Activated CD4-positive, CD25-positive, alpha-beta regulatory T cell treated with anti-CD3 and anti-CD28 coated beads, Interleukin-2, amount 50 U/mL, for 72 hours (primary cell): ENCODE measurements at regions not wholly inside any gene's neighbourhood (a gene's known extent, or its start where the extent isn't known, plus 50 kb on each side); places are given as distances from the start of the nearest gene placed in this dataset.

Experiments used
- DNase-seq: peaks from one replicate; pipeline ENCODE4 v3.0.0; 2021

DNA sequence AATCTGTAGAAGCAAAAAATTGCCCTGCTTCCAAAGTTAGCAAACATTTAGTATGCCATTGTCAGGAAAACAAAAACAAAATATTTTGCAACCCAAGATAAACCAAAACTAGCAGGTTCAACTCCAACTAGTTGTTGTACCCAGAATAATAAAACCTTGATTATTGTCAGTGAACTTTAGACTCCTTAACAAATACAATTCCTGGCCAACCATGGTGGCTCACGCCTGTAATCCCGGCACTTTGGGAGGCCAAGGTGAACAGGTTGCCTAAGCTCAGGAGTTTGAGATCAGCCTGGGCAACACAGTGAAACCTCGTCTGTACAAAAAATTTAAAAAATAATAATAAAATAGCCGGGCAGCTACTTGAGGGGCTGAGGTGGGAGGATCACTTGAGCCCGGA lies 53.6 kb upstream of the EPCAM start:
- DNase-seq, result no peak

- no peak for DNase-seq
Observed at GRCh38 chr2:47313728-47314127, 55.4 kb upstream of the EPCAM start.

DNA sequence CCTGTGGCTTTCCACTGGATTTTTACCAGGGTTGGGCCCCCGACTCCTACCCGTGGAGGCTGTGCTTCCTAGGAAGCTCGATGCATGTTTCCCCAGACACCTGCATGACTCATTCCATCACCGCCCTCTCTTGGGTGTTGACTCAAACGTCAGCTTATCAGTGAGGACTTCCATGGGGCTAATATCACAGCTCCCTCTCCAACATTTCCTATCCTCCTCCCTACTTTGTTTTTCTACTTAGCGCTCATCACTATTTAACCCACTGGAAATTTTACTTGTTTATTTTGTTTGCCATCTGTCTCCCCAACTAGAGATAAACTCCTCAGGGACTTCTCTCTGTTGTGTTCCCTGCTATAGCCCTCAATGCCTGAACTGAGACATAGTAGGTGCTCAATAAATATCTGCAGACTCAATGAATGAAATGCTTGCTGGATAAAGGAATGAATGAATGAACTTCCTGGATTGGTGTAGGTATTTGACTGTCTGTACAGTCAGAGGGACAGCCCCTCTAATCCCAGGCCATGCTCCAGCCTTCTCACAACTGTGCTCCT lies 55.9 kb upstream of the EPCAM start:
- no peak for DNase-seq

DNA sequence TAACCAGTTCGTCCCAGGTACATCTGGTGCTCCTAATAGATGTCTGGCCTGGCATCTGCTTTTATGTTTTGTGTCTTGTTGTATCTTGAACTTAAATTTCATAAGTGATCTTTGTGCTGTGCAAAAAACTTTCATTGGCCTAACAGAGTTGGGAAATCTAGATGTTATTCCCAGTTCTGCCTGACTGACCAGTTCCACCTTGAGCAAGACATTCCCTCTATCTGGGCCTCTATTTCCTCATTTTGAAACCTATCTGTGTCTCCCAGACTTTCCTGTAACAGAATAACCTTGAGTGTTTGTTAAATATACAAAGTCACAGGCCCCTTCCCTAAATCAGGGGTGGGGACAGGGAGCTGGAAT lies 56.6 kb upstream of the EPCAM start:
- no peak for DNase-seq

DNA sequence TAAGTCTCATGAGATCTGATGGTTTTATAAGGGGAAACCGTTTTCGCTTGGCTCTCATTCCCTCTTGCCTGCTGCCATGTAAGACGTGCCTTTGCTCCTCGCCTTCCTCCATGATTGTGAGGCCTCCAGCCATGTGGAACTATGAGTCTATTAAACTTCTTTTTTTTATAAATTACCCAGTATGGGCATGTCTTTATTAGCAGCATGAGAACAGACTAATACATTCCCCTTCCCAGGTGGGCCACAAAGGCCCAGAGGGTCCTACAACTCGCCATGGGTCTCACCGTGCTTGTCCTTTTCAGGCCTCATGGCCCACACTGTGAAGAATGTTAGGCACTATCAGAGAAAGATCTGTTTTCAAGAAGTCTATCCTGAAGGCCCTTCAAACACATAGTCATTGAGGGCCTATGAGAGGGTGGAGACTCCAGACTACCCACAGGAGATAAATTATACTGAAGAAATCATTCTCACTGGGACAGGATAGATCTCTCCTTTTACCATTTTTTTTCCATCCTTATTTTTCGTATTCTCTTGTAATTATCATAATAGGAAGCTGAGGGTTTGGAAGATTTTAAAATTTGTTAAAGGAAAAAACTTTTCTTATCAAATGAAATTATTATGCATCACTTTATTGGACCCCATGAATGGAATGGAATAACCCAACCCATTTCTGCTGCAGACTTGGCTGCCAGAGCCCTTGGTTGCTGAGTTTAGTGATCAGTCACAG lies 57.2 kb upstream of the EPCAM start:
- no peak for DNase-seq

DNA sequence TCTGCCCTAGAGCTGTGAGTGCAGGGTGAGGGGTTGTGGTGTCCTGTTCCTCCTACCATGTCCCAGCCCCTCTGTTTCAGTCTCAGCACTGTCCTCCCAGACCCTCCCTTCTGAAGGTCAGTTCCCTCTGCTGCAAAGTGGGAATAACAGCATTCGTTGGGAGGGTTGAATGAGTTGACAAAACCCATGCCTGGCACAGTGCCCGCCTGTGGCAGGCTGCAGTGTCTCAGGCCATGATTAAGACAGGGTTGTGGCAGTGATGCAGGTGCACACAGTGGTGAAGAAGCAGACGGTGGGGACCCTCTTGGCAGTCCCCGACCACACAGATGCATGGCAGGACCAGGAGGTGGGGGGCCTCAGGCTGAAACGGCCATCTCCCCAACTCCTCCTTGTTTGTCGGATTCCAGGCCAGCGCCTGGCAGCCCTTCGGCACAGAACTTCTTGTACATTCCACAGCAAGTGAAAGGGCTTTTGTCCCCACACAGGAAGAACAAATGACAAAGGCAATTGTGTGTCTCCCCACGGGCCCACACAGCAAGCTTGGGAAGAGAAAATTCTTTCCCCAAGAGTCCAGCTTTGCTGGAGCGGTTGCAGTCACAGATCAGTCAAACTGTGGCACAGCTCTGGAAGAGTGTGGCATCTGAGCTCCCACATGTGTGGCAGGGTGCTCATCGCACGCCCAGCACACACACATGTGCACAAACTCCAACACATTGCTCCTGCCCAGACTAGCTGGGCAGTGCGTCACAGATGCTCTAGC lies 58.1 kb upstream of the EPCAM start:
- no peak for DNase-seq

DNA sequence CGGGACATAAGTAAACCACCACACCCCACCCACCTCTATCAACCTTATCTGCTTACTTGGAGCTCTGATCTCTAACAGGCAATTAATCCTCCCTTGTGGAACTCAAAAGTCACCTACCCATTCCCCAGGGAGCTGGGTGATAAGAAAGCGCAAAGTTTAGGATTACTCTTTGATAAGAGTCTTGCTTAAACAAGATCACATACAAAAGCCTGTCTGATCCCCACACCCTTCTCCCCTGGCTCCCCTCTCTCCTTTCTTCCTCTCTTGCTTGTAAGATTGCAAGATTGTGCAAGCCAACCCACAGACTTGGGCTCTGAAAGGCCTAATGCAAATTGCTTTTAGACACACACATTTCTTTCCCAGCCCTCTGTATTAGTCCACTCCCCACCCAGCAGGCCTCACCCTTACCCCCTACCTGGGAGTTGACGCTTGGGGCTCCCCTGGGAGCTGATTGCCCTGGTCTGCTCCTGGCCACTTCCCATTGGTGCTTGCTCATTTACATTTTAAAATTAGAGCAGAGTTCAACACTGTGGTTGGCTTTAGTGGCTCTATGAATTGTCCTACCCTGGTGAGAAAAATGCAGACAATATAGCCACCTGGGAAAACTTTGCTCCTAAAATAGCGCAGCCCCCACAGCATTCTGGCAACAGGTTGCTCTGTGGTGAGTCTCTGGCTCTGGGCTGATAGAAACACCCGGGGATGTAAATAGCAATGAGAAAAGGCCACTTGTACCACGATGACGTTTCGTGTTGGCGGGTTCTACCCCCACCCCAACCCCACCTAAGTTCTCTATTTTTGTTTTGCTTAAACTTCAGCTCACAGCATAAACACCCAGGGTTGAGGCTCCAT lies 58.9 kb upstream of the EPCAM start:
- DNase-seq, result no peak

GRCh38 chr2:47309472-47309951 lies 59.6 kb upstream of the EPCAM start:
- no peak for DNase-seq

- DNase-seq, result no peak
Observed at GRCh38 chr2:47307066-47307465, 62.0 kb upstream of the EPCAM start.

DNA sequence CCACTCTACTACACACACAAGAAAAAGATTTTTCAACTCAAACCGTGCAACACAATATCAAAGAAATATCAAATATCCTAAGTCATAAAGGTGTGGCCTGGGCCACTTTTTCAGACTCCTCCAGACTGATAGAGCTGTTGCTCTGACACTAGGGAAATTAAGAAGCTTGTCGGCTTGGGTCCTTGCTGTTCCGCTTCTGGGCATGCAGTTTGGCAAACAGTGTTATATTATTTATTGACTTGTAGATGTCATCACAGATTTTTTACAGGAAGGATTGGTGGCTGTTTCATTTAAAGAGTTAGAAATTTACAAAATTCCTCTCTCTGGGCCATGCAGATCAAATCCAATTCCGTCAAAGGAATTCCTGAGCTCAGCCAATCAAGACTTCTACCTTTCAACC lies 64.5 kb upstream of the EPCAM start:
- no peak for DNase-seq

GRCh38 chr2:47303341-47304148 lies 65.6 kb upstream of the EPCAM start:
- DNase-seq, result no peak

- no peak for DNase-seq
Observed at GRCh38 chr2:47302308-47302707, 66.8 kb upstream of the EPCAM start.

GRCh38 chr2:47301731-47302130 lies 67.4 kb upstream of the EPCAM start:
- DNase-seq, result no peak

- DNase-seq, result no peak
Observed at GRCh38 chr2:47301277-47301618, 67.9 kb upstream of the EPCAM start.

DNA sequence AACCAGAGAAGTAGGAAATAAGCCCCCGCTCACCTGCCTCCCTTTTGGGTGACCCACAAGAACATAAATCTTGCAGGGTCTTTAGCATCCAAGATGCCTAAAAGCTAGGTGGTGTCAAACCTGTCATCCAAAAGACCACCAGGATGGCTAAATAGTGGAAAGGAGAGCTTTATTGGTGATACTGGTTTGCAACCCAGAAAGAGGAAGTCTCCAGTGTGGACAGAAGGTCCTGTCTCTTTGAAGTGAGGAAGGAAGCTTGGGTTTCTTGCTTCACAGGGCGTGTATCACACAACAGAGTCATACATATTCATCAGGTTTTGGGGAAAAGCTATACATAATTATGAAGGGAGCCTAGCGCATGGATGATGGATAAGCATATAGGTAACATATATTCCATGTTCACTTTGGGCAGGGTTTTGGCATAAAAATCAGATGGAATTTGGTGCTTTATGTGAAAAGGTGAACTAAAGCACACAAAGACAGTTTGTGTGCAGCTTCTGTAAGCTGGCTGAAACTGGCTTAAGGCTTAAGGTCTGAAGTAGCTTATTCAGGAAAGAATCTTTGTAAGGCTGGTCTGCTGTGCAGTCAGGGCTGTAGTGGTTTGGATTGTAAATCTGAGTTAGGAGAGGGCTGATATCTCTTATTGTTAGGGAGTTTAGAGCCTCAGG lies 68.4 kb upstream of the EPCAM start:
- no peak for DNase-seq

- no peak for DNase-seq
Observed at GRCh38 chr2:47300081-47300480, 69.0 kb upstream of the EPCAM start.

DNA sequence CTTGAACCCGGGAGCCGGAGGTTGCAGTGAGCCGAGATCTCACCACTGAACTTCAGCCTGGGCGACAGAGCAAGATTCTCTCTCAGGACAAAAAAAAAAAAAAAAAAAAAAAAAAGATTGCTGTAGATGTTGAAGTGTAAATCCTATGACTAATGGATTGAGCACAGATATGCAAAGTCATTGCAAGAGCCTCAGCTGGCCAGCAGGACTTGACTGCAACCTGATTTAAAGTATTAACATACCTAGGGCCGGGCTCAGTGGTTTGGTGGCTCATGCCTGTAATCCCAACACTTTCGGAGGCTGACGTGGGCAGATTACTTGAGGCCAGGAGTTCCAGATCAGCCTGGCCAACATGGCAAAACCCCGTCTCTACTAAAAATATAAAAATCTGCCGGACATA lies 69.6 kb upstream of the EPCAM start:
- no peak for DNase-seq

GRCh38 chr2:47298771-47299170 lies 70.3 kb upstream of the EPCAM start:
- no peak for DNase-seq

GRCh38 chr2:47297767-47298425 lies 71.2 kb upstream of the EPCAM start:
- DNase-seq, result no peak

DNA sequence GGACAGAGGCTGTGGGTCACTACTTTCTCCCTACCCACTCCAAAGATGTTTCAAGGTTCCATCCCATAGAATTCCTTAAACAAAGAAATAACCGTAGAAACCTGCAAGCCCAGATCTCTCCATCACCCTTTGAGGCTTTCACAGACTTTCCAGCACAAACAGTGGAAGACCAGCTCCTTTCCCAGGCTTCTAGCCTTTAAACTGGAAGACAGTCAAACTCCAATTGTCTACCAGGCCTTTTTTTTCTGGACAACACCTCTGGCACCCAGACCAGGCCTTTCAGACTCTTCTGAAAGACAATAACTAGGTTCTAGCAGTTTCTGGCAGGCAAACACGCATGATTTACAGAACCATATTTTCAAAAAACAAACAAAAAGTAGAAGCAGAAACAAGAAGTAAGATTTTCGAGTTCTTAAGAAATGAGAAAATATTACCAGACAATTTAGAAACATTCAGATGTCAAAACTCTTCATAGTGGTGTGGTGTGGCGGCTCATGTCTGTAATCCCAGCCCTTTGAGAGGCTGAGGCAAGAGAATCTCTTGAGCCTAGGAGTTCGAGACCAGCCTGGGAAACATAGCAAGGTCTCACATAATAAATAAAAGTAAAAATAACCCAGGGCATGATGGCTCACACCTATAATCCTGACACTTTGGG lies 73.0 kb upstream of the EPCAM start:
- no peak for DNase-seq
